Endothelial cell of umbilical vein (primary cell): ENCODE measurements at regions not wholly inside any gene's neighbourhood (a gene's known extent, or its start where the extent isn't known, plus 50 kb on each side); places are given as distances from the start of the nearest gene placed in this dataset.

ENCODE experiments used
- BruUV-seq: library from RNA; stranded (reverse); fragments of 400-500 nt; replicated peaks from 2 replicates; lab custom pipeline; 2021; lab: Mats Ljungman, UMichigan
- CTCF ChIA-PET: fragments of 300-600, 350-600 bp; sonication (Branson Sonifier 250); formaldehyde crosslinking; loops from one replicate; lab custom pipeline; 2021; ENCODE audit warnings: antibody characterized with exemption, inconsistent platforms; lab: Charles Lee
- POLR2A ChIA-PET: fragments of 300-600, 350-600 bp; sonication (Branson Sonifier 250); formaldehyde crosslinking; loops from one replicate; lab custom pipeline; 2021; ENCODE audit warnings: antibody characterized with exemption, inconsistent platforms; lab: Charles Lee
- DNase-seq: peaks from one replicate; pipeline ENCODE4 v3.0.0-alpha.2; 2011; ENCODE audit warnings: low read depth, low spot score
- FAIRE-seq: peaks from 2 replicates; lab custom pipeline; 2011; peaks lifted over from hg19 to GRCh38; lab: Jason Lieb, UNC
- H2AFZ ChIP-seq: 2 replicates; pipeline ENCODE4 v1.6.0; 2012; ENCODE audit warnings: low read depth, low read length, control low read depth, inconsistent platforms
- H3K27ac ChIP-seq: 2 replicates; pipeline ENCODE4 v1.5.1; 2011; ENCODE audit warnings: low read depth, mild to moderate bottlenecking, control low read depth, low read length, moderate library complexity; ENCODE audit not compliant: insufficient read depth
- H3K27me3 ChIP-seq, 2 experiments: 2 replicates each; pipeline versions ENCODE4 v1.6.0 to v1.6.1; 2011; ENCODE audit warnings: low read length in 2 of 2, mixed read lengths in 1 of 2; ENCODE audit not compliant: control insufficient read depth in 2 of 2, insufficient read depth in 2 of 2
- H3K36me3 ChIP-seq, 2 experiments: 2 replicates in 1 of 2; 3 replicates in 1 of 2; pipeline ENCODE4 v1.5.1; 2011; ENCODE audit warnings: low read length in 2 of 2, mild to moderate bottlenecking in 1 of 2, moderate library complexity in 1 of 2; ENCODE audit not compliant: control insufficient read depth in 2 of 2, insufficient read depth in 2 of 2; ENCODE audit errors: extremely low read depth in 1 of 2
- H3K4me1 ChIP-seq: 3 replicates; pipeline ENCODE4 v1.5.1; 2011; ENCODE audit warnings: mild to moderate bottlenecking, low read length; ENCODE audit not compliant: control insufficient read depth, insufficient read depth; ENCODE audit errors: extremely low read depth
- H3K4me2 ChIP-seq: 2 replicates; pipeline ENCODE4 v1.6.1; 2011; ENCODE audit warnings: low read length, control low read depth, mixed read lengths; ENCODE audit not compliant: insufficient read depth
- H3K4me3 ChIP-seq, 3 experiments: fragments of 200-600 bp in 1 of 3; sonication (generic), shearing (Covaris generic) in 1 of 3; replicated peaks in 1 of 3; 2 replicates each; pipeline ENCODE4 v1.5.1; 2011 to 2016; ENCODE audit warnings: control low read depth in 3 of 3, low read length in 3 of 3, mild to moderate bottlenecking in 2 of 3, inconsistent platforms in 1 of 3, low read depth in 1 of 3, moderate library complexity in 1 of 3; ENCODE audit not compliant: insufficient read depth in 1 of 3
- H3K79me2 ChIP-seq: 2 replicates; pipeline ENCODE4 v1.6.0; 2012; ENCODE audit warnings: low read length, inconsistent platforms; ENCODE audit not compliant: control insufficient read depth, insufficient read depth
- H3K9ac ChIP-seq: replicated peaks from 2 replicates; pipeline ENCODE3; 2011; ENCODE audit warnings: low read length, control low read depth; ENCODE audit not compliant: insufficient read depth; ENCODE audit errors: extremely low read depth
- H3K9me1 ChIP-seq: replicated peaks from 3 replicates; pipeline ENCODE4 v1.6.0; 2011; ENCODE audit warnings: mild to moderate bottlenecking, low read length; ENCODE audit not compliant: control insufficient read depth, insufficient read depth; ENCODE audit errors: extremely low read depth
- H3K9me3 ChIP-seq: replicated peaks from 2 replicates; pipeline ENCODE4 v1.5.1; 2012; ENCODE audit warnings: low read length, inconsistent platforms; ENCODE audit not compliant: control insufficient read depth, insufficient read depth
- H4K20me1 ChIP-seq: replicated peaks from 2 replicates; pipeline ENCODE3; 2011; ENCODE audit warnings: mild to moderate bottlenecking, low read length; ENCODE audit not compliant: control insufficient read depth, insufficient read depth; ENCODE audit errors: extremely low read depth
- CTCF ChIP-seq, 2 donors: IDR thresholded peaks; 1 replicate in 1 of 2; 2 replicates in 1 of 2; pipeline ENCODE4 v1.5.1; 2011; ENCODE audit warnings: low read length in 2 of 2, mild to moderate bottlenecking in 2 of 2, moderate library complexity in 2 of 2, control low read depth in 1 of 2, inconsistent platforms in 1 of 2, low read depth in 1 of 2; ENCODE audit not compliant: insufficient read depth in 1 of 2; ENCODE audit errors: extremely low read depth in 1 of 2
- EZH2 ChIP-seq: IDR thresholded peaks from 2 replicates; pipeline ENCODE4 v1.6.1; 2012; ENCODE audit warnings: borderline replicate concordance, low read depth, mild to moderate bottlenecking, moderate library complexity, low read length, inconsistent platforms; ENCODE audit not compliant: severe bottlenecking
- FOS ChIP-seq: IDR thresholded peaks from 2 replicates; pipeline ENCODE4 v1.6.1; 2011; ENCODE audit warnings: mild to moderate bottlenecking, low read length, moderate library complexity, borderline replicate concordance; ENCODE audit not compliant: insufficient read depth
- GATA2 ChIP-seq: IDR thresholded peaks from 2 replicates; pipeline ENCODE4 v1.7.0; 2011; ENCODE audit warnings: low read depth, mild to moderate bottlenecking, moderate library complexity, mixed read lengths, low read length; ENCODE audit not compliant: insufficient read length, insufficient read depth
- JUN ChIP-seq: IDR thresholded peaks from 2 replicates; pipeline ENCODE4 v1.6.1; 2011; ENCODE audit warnings: borderline replicate concordance, low read depth; ENCODE audit not compliant: insufficient read length, insufficient read depth
- MAX ChIP-seq: IDR thresholded peaks from 2 replicates; pipeline ENCODE4 v1.6.1; 2011; ENCODE audit not compliant: insufficient read depth, insufficient read length
- MYC ChIP-seq: IDR thresholded peaks from one replicate; pipeline ENCODE4 v1.6.1; 2011; ENCODE audit warnings: mild to moderate bottlenecking, low read depth, low read length
- POLR2A ChIP-seq: IDR thresholded peaks from 2 replicates; pipeline ENCODE4 v1.6.1; 2012; ENCODE audit warnings: low read depth, mild to moderate bottlenecking, control low read depth, low read length
- POLR2AphosphoS5 ChIP-seq: IDR thresholded peaks from 2 replicates; pipeline ENCODE4 v1.6.1; 2012; ENCODE audit warnings: low read depth, mild to moderate bottlenecking, control low read depth, low read length, moderate library complexity; ENCODE audit not compliant: insufficient read depth
- dilution Hi-C: fragments of 300-500 bp; cut with MboI; formaldehyde crosslinking; loops from one replicate; pipeline ENCODE4 v1.15.0; 2019; ENCODE audit warnings: low sequenced_read_pairs; ENCODE audit not compliant: extremely low pct_ligation_motif_present
- intact Hi-C: fragments of 100-400 bp; cut with micrococcal nuclease; formaldehyde crosslinking; loops from one replicate; pipeline ENCODE4 v1.10.0; 2022

GRCh38 chr1:215417122-215417521, 150.0 kb upstream of the KCTD3 start:
- no peaks in the 10 kb centered on the region for H3K4me1 ChIP-seq
- no TSS peak for BruUV-seq
- FAIRE-seq (peak; percentile 31), DNase-seq (no peak)
- no peak for TF ChIP-seq POLR2A
- TF ChIP-seq POLR2AphosphoS5: no peak
- no peak for TF ChIP-seq MYC
- H2AFZ ChIP-seq: no peak overlapping the region
- H4K20me1 ChIP-seq: no peaks in the 10 kb centered on the region
- no peaks in the 10 kb centered on the region for H3K27me3 ChIP-seq
- CTCF ChIA-PET: no interaction called here
- no peak overlapping the region for H3K27ac ChIP-seq
- dilution Hi-C loops (no loop called here), intact Hi-C loops (no loop called here)
- H3K9me1 ChIP-seq: no peaks in the 10 kb centered on the region
- H3K9ac ChIP-seq: no peak overlapping the region
- no peak overlapping the region for H3K4me2 ChIP-seq
- POLR2A ChIA-PET: no interaction called here
- H3K79me2 ChIP-seq: no peaks in the 10 kb centered on the region
- H3K9me3 ChIP-seq: no peaks in the 10 kb centered on the region
- H3K36me3 ChIP-seq: no peaks in the 10 kb centered on the region
- H3K4me3 ChIP-seq: no peak overlapping the region

GRCh38 chr1:215418876-215419447, 148.1 kb upstream of the KCTD3 start:
- Histone ChIP-seq H4K20me1 (no peaks in the 10 kb centered on the region), H3K27ac (no peak overlapping the region), H3K9me3 (no peaks in the 10 kb centered on the region), H3K4me3 (no peak overlapping the region), H3K9ac (no peak overlapping the region), H3K27me3 (no peaks in the 10 kb centered on the region), H3K79me2 (no peaks in the 10 kb centered on the region), H3K36me3 (no peaks in the 10 kb centered on the region), H3K4me2 (no peak overlapping the region), H3K9me1 (no peaks in the 10 kb centered on the region), H3K4me1 (no peaks in the 10 kb centered on the region), H2AFZ (no peak overlapping the region)
- DNase-seq (peak; percentile 6), FAIRE-seq (peak; percentile 4)
- ChIA-PET CTCF (interaction anchor here (1.3 kb wide), 1 partner anchor 236 kb away, joined by 3 read pairs; no protein-coding TSS in a partner anchor), POLR2A (no interaction called here)
- dilution Hi-C loops (no loop called here), intact Hi-C loops (no loop called here)
- TF ChIP-seq POLR2AphosphoS5 (no peak), GATA2 (no peak), MYC (no peak), MAX (no peak), FOS (no peak), EZH2 (no peak), POLR2A (no peak), CTCF (IDR thresholded peaks at IDR 0.05; ENCODE audit: extremely low read depth in 1 of 2, insufficient read depth in 1 of 2, low read depth in 1 of 2, low read length in 2 of 2) (no peak), JUN (no peak)
- no TSS peak for BruUV-seq
